ENCODE measurements at regions not wholly inside any gene's neighbourhood (a gene's known extent, or its start where the extent isn't known, plus 50 kb on each side); places are given as distances from the start of the nearest gene placed in this dataset.

GRCh38 chr6:112437058-112437457 lies 89.9 kb downstream of the RFPL4B start:
- no peak for TF ChIP-seq POLR2AphosphoS5 (IDR thresholded peaks at IDR 0.05; ENCODE audit: borderline replicate concordance, low read depth, low read length)
- no peak for TF ChIP-seq EZH2 (IDR thresholded peaks at IDR 0.05)

Measured in SK-N-MC (cell line).